Glutamatergic neuron (in vitro differentiated cells): ENCODE measurements at regions not wholly inside any gene's neighbourhood (a gene's known extent, or its start where the extent isn't known, plus 50 kb on each side); places are given as distances from the start of the nearest gene placed in this dataset.
"Not testable (repeated sequence)": the region's sequence is repeated elsewhere in the genome, so short reads cannot be mapped to it uniquely, and the experiment has no call there.

Experiments
- DNase-seq: peaks from one replicate; pipeline ENCODE4 v3.0.0; 2022
- H3K27ac Mint-ChIP-seq: one replicate; pipeline ENCODE4 v1.8.0; 2020; ENCODE audit warnings: mild to moderate bottlenecking, mixed read lengths, inconsistent platforms; ENCODE audit not compliant: unreplicated experiment
- H3K27me3 Mint-ChIP-seq: one replicate; pipeline ENCODE4 v1.8.0; 2020; ENCODE audit warnings: mild to moderate bottlenecking, moderate library complexity, mixed read lengths, inconsistent platforms; ENCODE audit not compliant: unreplicated experiment
- H3K36me3 Mint-ChIP-seq: one replicate; pipeline ENCODE4 v1.8.0; 2020; ENCODE audit warnings: mild to moderate bottlenecking, mixed read lengths, inconsistent platforms; ENCODE audit not compliant: unreplicated experiment
- H3K4me1 Mint-ChIP-seq: one replicate; pipeline ENCODE4 v1.8.0; 2020; ENCODE audit warnings: mild to moderate bottlenecking, low read depth, mixed read lengths, inconsistent platforms; ENCODE audit not compliant: unreplicated experiment
- H3K4me3 Mint-ChIP-seq: one replicate; pipeline ENCODE4 v1.8.0; 2020; ENCODE audit warnings: mild to moderate bottlenecking, mixed read lengths, inconsistent platforms; ENCODE audit not compliant: unreplicated experiment
- H3K9me3 Mint-ChIP-seq: one replicate; pipeline ENCODE4 v1.8.0; 2020; ENCODE audit warnings: mild to moderate bottlenecking, moderate library complexity, mixed read lengths, inconsistent platforms; ENCODE audit not compliant: unreplicated experiment
- TF ChIP-seq, protein P1 (sequence below): fragments of 200-600 bp; sonication (generic); IDR thresholded peaks from one replicate; pipeline ENCODE4 v1.5.0; 2021; ENCODE audit not compliant: partially characterized antibody, unreplicated experiment

DNA sequence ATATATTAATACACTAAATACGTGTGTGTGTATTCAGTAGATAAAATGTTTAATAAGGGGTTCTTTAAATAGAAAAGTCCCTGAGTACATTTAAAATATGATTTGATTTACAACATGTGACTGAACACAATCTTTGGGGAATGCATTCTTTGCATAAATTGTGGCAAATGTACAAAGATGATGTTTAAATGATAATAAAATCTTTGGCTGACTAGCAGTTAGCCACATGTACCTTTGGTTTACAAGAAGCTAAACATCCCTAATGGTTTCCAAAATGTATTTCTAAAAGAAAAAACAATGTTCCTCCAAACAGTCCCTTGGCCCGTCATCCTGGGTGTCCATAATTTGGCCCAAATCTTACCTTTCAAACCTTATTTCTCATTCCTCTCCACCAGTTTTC is 106.4 kb upstream of the MARK1 start:
- Mint-ChIP-seq H3K9me3 (peaks cover 8% of the 10 kb centered on the region), H3K27ac (no peak overlapping the region), H3K36me3 (peaks cover 12% of the 10 kb centered on the region), H3K4me3 (no peak overlapping the region), H3K27me3 (no peaks in the 10 kb centered on the region), H3K4me1 (peaks cover 14% of the 10 kb centered on the region)
- DNase-seq = no peak
- TF ChIP-seq, protein P1, sequence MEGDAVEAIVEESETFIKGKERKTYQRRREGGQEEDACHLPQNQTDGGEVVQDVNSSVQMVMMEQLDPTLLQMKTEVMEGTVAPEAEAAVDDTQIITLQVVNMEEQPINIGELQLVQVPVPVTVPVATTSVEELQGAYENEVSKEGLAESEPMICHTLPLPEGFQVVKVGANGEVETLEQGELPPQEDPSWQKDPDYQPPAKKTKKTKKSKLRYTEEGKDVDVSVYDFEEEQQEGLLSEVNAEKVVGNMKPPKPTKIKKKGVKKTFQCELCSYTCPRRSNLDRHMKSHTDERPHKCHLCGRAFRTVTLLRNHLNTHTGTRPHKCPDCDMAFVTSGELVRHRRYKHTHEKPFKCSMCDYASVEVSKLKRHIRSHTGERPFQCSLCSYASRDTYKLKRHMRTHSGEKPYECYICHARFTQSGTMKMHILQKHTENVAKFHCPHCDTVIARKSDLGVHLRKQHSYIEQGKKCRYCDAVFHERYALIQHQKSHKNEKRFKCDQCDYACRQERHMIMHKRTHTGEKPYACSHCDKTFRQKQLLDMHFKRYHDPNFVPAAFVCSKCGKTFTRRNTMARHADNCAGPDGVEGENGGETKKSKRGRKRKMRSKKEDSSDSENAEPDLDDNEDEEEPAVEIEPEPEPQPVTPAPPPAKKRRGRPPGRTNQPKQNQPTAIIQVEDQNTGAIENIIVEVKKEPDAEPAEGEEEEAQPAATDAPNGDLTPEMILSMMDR = no peak

DNA sequence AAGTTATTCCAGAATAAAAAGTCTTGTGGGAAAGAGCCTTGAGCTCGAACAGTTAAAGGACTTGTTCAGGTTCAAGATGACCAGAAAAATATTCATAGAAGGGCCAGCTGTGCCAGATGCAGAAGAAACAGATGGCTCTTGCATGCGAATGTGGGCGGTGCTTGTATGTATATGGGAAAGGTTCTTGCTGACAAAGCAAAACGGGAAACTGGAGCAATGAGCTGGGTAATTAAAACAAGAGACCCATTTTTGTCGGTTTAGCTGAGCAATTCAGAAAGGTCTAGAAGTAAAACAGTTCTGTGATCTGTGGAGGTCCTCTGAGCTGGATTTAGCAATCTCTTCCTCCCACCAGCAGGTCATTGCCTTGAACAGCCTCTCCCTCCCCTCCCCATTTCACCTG is 107.2 kb upstream of the MARK1 start:
- no peak for DNase-seq
- peaks cover 14% of the 10 kb centered on the region for H3K4me1 Mint-ChIP-seq
- TF ChIP-seq, protein P1 = no peak

DNA sequence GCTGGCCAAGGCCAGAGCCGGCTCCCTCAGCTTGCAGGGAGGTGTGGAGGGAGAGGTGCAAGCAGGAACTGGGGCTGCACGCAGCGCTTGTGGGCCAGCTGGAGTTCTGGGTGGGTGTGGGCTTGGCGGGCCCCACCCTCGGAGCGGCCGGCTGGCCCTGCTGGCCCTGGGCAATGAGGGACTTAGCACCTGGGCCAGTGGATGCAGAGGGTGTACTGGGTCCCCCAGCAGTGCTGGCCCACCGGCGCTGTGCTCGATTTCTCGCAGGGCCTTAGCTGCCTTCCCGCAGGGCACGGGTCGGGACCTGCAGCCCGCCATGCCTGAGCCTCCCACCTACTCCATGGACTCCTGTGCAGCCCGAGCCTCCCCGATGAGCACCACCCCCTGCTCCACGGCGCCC is 115.6 kb upstream of the MARK1 start:
- not testable (repeated sequence) for DNase-seq, H3K36me3 Mint-ChIP-seq, H3K4me3 Mint-ChIP-seq, H3K27ac Mint-ChIP-seq, H3K27me3 Mint-ChIP-seq, H3K9me3 Mint-ChIP-seq
- H3K4me1 Mint-ChIP-seq = peaks cover 18% of the 10 kb centered on the region

More for the DNA sequence above, 107.2 kb upstream of the MARK1 start:
- H3K27ac Mint-ChIP-seq = peak overlapping the region; percentile 17
- H3K27me3 Mint-ChIP-seq = no peaks in the 10 kb centered on the region
- no peak overlapping the region for H3K4me3 Mint-ChIP-seq
- H3K9me3 Mint-ChIP-seq = peaks cover 8% of the 10 kb centered on the region
- peaks cover 12% of the 10 kb centered on the region for H3K36me3 Mint-ChIP-seq

DNA sequence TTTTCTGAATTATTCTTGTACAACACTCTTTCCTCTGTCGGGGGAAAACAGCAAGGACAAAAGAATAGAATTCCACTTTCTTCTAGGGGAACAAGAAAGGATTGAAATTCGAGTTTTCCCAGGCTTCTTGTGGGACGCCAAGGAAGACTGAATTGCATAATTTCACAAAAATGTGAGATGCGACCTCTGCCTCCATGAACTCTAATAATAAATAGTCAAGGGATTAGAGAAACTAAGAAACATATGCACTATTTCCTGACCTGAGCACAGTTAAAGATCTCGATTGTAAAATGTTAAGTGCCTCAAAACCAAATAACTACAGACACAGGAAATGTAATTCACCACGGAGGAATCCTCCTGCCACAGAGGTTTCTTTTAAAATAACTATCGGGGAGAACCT is 117.3 kb upstream of the MARK1 start:
- Mint-ChIP-seq H3K4me1 (peaks cover 18% of the 10 kb centered on the region), H3K27ac (no peak overlapping the region), H3K36me3 (no peaks in the 10 kb centered on the region), H3K27me3 (peaks cover 5% of the 10 kb centered on the region), H3K4me3 (no peak overlapping the region), H3K9me3 (peaks cover 4% of the 10 kb centered on the region)
- no peak for DNase-seq
- TF ChIP-seq, protein P1 = no peak

DNA sequence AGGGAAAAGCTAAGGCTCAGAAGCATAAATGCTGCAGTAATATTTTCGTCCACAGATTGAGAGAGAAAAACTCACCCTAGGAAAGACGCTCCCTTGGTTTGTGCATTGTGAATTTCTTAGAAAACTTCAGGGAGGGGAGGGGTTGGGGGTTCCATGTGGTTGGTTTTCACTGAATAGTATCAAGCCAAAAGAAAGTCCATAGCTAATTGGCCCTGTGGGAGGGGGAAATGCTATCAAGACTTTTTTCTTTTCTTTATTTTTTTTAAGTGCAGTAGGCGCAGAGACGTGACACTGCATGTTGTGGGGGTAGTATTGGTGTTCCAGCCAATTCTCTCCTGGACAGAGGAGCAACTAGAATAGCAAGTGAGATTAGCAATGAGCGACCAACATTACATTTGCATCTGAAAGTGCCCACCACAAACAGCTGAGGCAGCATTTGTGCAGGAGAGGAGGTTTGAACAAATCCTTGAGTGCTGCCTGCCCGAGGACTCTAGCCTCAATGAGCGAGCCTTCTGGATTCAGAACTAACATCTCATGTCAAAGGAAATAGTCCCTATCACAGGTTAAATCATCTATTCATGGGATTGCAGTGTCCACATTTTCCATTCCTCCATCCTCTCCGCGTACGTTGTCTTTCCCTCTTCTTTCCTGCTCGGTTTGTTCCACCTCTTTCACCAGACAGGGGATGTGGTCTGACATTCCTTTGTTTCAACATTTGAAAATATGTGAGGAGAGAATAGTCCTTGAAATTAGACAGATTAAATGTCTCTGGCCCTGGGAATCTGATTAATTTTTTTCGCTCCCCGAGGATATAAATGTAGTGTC is 118.0 kb upstream of the MARK1 start:
- H3K9me3 Mint-ChIP-seq = peaks cover 4% of the 10 kb centered on the region
- no peak for DNase-seq
- H3K4me3 Mint-ChIP-seq = no peak overlapping the region
- peaks cover 18% of the 10 kb centered on the region for H3K4me1 Mint-ChIP-seq
- H3K27me3 Mint-ChIP-seq = peaks cover 2% of the 10 kb centered on the region
- H3K36me3 Mint-ChIP-seq = no peaks in the 10 kb centered on the region
- TF ChIP-seq, protein P1 = no peak
- H3K27ac Mint-ChIP-seq = peak overlapping the region; percentile 39
